Fibroblast of lung (primary cell): ENCODE measurements at regions not wholly inside any gene's neighbourhood (a gene's known extent, or its start where the extent isn't known, plus 50 kb on each side); places are given as distances from the start of the nearest gene placed in this dataset.

Source experiments
- EZH2 ChIP-seq: IDR thresholded peaks from 2 replicates; pipeline ENCODE4 v1.5.1; 2012; ENCODE audit warnings: low read length, control low read depth, mild to moderate bottlenecking; ENCODE audit errors: missing control alignments
- TF ChIP-seq, protein P1 (sequence below), 2 donors: IDR thresholded peaks in 1 of 2; conservative IDR thresholded peaks in 1 of 2; 1 replicate in 1 of 2; 2 replicates in 1 of 2; pipeline ENCODE4 v1.5.1; 2011 to 2012; ENCODE audit warnings: low read length in 2 of 2, control low read depth in 1 of 2, inconsistent platforms in 1 of 2, low read depth in 1 of 2, mild to moderate bottlenecking in 1 of 2

DNA sequence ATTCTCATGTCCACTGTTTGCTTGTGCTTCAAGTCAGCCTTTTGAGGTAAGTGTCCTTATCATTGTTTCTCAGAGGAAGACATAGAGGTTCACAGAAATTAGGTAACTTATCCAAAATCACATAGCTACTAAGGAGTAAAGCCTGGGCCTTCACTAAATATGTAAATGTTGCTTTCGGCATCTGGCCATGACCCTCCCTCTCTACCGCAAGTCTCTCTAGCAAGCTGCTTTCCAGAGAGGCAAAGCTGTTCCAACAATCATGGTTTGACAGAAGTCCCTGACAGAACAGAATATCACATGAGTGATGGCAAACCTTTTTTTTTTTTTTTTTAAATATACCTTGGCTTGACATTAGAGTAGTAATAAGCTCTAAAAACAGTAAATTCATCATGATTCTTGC is 94.5 kb upstream of the F3 start:
- TF ChIP-seq, protein P1, sequence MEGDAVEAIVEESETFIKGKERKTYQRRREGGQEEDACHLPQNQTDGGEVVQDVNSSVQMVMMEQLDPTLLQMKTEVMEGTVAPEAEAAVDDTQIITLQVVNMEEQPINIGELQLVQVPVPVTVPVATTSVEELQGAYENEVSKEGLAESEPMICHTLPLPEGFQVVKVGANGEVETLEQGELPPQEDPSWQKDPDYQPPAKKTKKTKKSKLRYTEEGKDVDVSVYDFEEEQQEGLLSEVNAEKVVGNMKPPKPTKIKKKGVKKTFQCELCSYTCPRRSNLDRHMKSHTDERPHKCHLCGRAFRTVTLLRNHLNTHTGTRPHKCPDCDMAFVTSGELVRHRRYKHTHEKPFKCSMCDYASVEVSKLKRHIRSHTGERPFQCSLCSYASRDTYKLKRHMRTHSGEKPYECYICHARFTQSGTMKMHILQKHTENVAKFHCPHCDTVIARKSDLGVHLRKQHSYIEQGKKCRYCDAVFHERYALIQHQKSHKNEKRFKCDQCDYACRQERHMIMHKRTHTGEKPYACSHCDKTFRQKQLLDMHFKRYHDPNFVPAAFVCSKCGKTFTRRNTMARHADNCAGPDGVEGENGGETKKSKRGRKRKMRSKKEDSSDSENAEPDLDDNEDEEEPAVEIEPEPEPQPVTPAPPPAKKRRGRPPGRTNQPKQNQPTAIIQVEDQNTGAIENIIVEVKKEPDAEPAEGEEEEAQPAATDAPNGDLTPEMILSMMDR (conservative IDR thresholded peaks at IDR 0.05 in 1 of 2, IDR thresholded peaks at IDR 0.05 in 1 of 2; ENCODE audit: low read depth in 1 of 2, low read length in 2 of 2), result no peak
- no peak for TF ChIP-seq EZH2
